ENCODE measurements at regions not wholly inside any gene's neighbourhood (a gene's known extent, or its start where the extent isn't known, plus 50 kb on each side); places are given as distances from the start of the nearest gene placed in this dataset.

GRCh38 chr12:126147321-126147720 lies 1082.1 kb downstream of the AACS start:
- TF ChIP-seq GATA3 (IDR thresholded peaks at IDR 0.05; ENCODE audit: low read depth, low read length) (no peak), GATA2 (IDR thresholded peaks at IDR 0.05; ENCODE audit: low read depth, low read length) (no peak)

All from SH-SY5Y (cell line).